Glomerular endothelial cell (primary cell): ENCODE measurements at regions not wholly inside any gene's neighbourhood (a gene's known extent, or its start where the extent isn't known, plus 50 kb on each side); places are given as distances from the start of the nearest gene placed in this dataset.

Source experiments
- DNase-seq: peaks from one replicate; pipeline ENCODE4 v3.0.0-alpha.2; 2011; ENCODE audit warnings: low read depth, low spot score; ENCODE audit errors: extremely low read depth

DNA sequence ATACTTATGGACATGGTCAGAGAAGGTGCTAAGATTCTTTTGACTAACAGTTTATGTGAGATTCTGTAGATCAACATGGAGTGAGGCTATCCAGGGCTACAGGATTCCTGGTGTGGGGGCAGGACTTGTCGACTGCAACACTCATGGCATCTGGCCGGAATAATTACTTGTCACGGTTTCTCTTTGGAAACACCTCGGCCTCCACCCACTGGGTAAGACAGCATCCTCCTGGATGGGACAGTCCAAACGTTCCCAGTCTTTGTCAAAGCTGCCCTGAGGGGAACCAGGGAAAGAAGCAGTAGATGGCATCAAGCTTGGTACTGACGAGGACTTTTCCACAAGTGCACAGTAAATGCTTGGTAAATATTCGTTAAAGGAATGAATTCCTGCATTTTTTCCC, 762.8 kb downstream of the BRD1 start:
- DNase-seq, result no peak

DNA sequence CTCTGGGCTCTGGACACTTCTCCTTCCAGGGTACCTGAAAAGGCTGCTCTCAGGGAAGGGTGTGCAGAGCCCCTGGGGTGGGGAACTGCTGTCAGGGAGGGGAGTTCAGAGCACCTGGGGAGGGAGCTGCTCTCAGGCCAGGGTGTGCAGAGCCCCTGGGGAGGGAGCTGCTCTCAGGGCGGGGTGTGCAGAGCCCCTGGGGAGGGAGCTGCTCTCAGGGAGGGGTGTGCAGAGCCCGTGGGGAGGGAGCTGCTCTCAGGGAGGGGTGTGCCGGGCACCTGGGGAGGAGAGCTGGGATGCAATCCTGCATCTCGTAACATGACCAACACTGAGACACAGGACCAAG, 764.2 kb downstream of the BRD1 start:
- DNase-seq, result no peak

DNA sequence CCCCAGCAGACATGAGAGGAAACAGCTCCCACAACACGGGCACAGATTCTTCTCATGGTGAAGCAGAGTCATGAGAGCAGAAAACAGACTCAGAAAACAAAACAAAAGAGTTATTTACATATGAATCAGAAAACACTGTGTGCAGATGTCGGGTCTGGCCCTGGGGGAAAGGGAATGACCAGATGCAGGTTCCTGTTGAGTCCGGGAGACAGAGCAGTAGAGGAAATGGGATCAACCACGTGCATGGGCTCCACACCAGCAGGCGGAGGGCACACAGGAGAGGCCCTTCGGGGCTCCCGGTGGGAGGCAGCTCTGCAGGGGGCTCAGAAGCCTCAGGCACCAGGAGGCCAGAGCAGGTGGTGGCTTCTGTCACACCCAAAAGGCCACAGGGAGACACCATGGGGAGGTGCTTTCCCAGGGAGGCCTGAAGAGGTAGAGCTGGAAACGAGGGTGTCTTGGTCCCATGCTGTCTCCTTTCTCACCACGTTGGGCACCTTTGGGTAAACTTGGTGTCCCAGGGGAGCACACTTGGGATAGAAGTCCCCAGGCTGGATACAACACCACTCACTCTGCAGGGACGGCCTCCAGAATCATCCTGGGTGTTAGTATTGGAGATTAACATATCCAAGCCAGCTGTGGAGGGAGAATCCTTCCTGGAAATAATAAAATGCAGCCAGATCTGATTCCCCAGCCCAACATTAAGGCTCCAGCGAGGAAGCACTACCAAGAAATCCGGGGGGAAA, 764.7 kb downstream of the BRD1 start:
- DNase-seq, result no peak

DNA sequence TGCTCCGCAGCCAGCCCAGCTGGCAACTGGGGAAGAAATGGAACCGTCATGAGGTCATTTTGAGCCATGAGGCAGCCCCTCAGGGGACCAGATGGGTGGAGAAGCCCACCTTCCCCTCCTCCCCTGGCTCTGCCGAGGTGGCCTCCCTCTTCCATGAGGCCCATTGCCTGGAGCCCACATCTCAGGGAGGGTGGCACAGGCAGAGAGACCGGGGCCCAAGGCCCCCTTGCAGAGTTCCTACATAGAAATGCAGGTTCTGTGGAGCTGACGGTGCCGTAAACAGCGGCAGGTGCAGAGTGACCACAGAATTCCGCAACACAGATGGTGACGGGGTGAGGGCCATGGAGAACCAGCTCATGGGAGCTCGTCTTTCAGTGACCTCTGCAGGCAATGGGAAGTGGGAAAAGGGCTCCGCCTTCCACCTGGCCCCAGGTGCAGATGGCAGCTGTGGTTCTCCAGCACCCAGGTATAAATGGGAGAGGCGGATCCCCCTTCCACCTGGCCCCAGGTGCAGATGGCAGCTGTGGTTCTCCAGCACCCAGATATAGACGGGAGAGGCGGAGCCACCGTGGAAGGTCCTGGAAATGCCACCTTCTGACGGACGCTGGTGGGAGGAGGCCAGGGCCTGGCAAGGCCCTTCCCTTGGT, 765.4 kb downstream of the BRD1 start:
- no peak for DNase-seq

DNA sequence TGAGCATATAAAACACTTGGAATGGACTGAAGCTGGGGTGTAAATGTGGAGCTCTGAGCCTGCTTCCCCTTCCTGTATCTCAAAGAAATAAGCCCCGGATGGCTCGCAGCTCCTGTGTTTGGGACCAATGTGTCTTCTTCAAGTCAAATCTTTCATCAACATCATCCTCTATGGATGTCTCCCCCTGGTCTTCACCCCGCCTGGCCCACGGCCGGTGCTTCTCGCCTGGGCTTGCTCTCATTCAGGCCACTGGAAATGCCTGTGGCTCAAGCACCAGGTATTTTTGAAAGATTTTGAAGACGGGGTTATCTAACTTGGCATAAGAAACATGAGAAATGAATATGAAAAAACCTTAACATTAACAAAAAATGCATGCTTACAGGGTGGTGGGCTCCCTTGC, 769.8 kb downstream of the BRD1 start:
- no peak for DNase-seq

DNA sequence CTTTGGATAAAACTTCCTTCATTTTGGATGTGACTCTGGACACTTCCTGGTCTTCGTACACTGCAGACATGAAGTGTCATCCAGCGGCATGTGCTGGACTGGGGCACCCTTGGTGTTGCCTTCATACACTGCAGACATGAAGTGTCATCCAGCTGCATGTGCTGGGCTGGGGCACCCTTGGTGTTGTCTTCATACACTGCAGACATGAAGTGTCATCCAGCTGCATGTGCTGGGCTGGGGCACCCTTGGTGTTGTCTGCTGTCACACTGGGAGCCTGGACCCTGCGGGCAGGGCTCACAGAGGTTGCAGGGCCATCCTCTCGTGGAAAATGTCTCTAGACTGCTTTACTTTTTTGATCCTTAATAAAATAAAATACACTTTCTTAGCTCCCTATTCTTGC, 771.4 kb downstream of the BRD1 start:
- no peak for DNase-seq

DNA sequence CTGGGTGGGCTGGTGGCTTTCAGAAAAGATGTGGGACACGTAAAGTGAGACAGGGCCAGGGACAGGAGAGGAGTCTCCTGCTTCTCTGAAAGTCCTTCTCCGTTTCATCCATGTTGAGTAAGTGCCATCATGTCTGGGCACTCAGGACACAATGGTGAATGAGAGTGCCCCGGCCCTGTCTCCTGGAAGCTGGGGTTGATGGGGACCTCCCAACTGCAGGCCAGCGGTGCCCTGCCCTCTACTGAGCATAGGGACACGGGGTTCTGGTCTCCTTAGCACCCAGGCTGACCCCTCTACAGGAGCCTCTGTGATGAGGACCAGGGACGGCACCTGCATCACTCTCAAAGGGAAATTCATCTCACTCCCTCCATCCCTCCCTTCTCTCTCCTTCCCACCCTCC, 772.3 kb downstream of the BRD1 start:
- DNase-seq, result no peak

DNA sequence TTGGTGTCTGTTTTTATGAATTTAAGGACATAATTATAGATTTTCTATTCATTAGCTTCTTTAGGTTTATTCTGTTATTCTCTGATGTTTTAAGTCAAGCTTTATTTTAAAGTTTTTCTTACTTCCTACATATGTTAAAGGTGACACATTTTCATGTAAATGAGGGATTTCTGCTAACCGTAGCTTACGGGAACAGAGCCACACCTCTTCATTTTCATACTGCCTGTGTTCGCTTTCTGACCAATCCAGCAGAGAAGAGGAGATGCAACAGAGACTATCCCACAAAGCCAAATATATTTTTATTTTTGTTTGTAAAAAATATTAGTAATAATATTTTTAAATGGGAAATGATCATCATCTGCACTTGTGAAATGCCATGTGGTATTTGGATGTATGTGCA, 774.1 kb downstream of the BRD1 start:
- DNase-seq, result no peak

DNA sequence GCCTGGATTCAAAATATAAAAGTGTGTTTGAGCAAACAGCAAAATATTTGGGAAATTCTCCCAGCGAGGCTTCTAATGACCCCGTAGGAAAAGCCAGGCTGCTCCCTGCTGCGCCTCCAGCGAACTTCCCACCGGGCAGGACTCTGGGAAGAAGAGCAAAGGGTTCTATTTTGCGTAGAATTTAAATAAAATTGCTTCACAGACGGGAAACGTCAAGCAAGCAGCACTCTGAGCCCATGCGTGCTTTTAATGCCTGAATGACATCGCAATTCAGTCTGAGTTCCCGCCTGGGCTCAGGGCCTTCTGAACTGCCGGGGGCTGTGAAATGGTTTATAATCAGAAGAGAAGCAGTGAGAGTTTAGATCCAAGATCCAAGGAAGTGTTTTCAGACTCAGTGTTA, 775.1 kb downstream of the BRD1 start:
- DNase-seq, result no peak

DNA sequence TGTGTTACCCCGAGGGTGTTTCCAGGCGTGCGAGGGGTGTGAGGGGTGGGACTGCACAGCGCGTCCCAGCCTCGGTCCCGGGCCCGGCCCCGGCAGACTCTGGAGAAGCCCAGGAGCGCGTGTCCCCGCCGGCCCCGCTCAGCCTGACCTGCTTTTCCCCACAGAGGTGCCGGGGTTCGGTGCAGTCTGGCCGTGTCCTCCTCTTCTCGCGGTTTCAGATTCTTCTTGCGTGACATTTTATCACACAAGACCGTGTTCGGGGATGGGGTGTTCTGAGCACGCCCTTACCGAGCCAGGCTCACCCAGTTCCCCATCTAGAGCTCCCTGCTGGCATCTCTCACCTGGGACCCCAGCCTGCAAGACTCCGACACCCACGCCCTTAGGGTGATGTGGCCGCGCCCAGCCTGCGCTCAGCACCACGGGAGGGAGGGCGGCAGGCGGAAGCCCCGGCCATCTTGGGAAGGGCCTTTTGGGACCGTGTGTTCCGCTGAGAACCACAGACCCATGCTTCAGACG, 775.6 kb downstream of the BRD1 start:
- no peak for DNase-seq

DNA sequence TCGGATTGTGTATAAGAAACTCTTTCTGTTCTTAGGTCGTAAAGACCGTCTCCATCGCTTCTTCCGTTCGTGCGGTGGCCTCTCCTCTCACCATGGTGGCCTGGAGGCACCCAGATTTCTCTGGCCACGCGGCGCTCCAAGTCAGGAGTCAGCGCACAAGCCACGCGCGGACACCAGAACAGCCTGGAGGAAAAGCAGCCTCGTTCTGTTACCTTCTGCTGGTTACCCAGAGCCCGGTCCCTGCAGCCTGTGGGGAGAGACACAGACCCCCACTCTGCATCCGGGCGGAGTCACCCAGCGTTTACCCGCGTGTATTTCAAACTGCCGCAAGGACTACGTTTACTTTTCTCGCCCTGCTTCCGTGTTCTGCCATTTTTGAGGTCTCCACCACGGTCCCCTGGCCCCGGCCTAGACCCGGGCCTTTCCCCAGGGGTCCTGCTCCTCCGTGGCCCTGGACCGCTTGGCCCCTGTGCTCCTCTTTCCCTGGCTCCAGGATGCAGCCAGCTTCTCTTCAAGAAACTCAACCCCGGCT, 776.1 kb downstream of the BRD1 start:
- DNase-seq, result no peak

DNA sequence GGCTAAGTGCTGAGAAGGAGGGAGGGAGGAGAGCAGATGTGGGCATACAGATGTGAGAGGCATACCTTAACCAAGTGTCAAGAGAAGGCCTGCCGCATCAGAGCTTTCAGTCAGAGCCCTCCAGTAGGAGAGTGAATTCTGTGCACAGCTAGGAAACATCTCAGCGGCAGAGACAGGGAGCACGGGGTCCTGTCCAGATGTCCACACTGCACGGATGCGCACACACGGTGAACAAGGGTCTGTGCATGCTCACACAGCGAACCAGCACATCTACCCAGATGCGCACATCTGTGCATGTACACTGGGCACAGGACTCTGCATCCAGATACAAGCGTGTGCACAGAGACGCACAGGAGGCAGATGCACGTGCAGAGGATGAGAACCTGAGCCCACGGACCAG, 778.0 kb downstream of the BRD1 start:
- DNase-seq, result no peak

DNA sequence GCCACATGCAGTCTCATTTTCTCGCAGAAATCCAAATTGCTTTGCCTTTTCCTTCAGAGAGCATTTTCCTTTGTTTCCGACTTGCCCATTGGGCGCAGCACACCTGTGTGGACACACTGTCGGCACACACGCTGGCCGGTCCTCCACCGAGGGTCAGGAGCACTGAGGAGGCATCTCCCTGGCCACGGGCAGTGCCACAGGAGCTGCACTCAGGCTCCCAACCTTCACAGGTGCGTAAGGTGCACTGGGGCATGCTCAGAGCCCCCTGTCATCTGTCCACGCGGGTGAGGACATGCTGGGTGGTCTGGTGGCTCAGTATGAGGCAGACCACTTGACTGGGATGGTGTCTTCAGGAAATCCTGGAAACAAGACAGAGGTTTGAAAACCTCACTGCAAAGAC, 779.1 kb downstream of the BRD1 start:
- DNase-seq, result no peak

DNA sequence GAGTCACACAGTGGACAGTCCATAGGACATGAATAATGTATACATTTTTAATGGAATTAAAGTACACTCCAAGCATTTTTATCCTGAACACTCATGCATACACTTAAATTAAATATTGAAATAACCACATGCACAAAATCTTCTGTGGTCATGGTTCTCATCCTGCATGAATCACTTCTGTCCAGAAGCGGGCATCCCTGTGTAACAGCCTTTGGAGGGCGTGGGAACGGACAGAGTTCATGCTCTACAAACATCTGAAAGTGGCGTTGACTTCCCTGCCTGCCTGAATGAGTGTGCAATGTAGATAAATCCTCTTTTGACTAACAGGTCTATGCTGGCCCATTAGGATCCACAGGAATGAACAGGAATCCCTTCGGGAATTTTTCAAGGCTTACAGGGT, 780.2 kb downstream of the BRD1 start:
- no peak for DNase-seq

DNA sequence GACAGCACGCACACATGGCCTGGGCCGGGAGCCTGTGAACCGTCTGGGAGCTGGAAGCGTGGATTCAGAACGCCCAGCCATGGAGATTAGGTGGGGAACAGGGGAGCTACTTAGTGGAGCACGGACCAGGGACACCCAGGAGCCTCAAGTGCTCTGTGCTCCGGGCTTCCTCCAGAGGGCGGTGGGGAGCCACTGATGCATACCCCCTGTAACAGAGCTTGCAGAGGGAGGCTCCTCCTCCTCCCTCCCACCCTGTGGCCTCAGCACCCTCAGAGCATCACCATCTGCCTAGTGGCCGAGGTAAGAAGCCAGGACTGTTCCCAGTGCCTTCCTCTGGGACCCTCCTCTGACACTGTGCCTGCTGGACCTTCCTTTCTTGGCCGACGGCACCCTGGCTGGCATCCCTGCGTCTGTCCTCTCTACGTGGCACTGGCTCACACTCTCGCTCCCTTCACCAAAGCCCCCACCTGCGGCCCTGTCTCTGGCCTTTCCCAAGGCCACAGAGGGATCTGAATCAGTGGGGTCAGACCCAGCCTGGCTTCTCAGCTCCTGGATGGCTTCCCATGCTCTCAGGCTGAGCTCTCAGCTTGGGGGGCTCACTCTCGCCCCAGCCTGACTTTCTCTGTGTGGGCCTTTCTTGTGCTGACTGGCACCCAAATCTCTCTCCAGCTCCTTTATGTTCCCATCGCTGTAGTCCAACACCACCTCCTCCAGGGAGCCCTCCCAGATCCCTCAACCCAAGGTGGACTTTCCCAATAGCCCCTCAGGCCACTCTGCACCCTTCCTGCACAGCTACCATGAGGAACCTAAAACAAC, 780.9 kb downstream of the BRD1 start:
- DNase-seq, result no peak

DNA sequence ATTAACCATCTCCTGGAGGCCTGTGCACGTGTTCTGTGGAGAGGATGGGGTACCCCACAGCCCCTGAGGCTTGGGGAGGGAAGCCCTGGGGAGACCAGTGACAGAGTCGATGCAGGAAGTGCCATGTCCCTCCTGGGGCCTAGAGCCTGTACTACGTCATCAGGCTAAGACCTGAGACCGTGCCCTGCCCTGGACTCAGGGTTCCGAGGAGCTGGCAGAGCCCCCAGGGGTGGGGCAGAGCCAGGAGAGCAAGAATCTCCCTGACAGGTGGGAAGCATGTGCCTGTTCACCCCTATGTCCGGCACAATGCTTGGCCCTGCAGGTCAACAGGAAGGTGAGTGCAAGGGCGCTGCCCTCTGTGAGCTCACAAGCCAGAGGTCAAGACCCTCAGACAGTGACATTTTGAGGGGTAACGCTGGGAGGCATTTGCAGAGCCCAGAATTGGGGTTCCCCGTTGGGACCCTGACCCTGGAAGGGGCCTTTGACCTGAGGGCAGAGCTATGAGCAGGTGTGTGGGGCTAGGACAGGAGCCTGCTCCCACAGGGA, 781.6 kb downstream of the BRD1 start:
- DNase-seq, result no peak

DNA sequence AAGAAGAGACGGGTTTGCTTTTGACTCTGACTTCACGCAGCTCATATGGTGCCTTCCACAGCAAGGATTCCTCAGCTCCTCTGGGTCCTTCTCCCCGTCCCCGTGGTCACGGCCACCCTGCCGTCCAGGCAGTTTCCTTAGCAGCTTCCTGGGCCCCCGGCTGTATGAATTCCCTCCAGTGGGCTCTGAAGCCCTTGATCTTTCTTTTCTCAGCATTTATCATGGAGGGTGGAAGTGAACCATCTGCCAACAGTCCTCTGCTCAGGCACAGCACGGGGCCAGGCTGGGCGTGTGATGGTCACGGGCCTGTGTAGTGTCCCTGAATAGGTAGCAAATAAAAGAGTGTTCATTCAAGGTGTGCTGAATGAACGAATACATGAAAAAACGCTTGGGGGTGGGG, 782.4 kb downstream of the BRD1 start:
- DNase-seq, result no peak

DNA sequence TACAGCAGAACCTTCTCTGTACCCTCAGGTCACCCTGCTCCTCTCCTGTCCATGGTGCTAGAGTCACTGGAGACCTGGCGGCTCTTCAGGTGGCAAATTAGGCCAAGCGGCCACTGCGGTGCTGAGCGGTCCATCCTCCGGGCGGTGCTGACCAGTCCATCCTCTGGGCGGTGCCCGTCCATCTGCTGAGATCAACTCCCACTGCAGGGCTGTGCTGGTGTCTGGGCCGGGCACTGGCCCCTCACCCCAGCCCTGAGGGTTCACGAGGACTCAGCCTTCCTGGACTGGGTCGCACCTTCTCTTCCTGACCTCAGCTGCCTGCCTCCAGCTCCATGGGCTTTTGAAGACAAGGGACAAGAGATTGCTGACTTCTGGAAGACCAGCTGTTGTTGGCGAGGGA, 782.9 kb downstream of the BRD1 start:
- DNase-seq, result no peak

DNA sequence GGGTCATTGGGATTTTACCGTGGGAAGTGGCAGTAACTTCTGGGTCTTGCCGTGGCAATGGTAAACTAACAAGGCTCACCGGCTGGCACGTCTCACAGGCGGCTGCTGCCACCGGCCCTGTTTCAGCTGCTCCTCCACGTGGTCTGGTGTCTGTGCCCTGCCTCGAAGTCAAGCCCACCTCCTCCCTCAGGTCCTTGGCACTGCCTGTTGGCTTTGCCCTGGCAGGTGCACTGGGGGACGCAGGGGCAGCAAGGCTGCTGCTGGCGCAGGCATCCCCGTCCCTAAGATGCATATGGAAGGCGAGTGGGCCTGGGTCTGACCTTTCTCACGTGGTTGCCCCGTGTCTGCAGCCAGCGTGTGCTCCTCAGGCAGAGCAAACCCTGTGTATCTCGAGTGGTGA, 783.6 kb downstream of the BRD1 start:
- no peak for DNase-seq

DNA sequence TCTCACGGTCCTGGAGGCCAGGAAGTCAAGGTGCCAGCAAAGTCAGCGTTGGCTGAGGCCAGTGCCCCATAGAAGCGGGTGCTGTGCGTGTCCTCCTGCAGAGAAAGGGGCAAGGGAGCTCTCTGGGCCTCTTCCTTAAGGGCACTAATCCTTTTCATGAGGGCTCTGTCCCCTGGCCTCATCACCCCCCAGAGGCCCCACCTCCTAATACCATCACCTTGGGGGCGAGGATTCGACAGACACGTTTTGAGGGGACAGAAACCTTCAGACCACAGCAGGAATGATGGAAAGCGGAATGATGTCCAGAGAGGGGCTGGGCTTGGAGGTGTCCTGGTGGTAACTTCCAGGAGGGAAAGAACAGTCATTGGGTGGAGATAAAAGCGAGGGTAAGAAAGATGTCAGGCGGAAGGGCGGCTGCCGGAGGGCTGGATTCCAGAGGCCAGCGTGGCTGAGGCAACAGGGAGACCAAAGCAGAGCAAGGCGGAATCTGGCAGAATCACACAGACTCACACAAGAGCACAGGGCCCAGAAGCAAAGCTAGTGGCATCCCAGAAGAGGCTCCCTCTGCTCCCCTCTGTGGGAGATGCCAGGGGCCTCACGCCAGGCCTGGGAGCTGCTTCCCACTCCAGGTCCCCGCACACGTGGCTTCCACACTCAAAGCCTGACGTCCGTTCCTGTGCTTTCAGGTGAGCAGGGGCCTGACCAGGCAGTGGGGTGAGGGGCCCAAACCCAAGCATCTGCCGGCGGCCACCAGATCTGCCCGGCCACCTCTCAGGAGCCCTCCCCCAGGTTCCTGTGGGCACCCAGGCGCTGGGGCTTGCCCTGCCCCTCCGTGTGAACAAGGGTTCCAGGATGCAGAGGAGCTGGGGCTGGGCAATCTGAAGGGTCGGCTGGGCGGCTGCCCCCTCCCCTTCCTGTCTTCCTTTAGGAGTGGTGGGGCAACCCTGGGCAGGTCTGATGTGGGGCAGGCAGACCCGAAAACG, 784.5 kb downstream of the BRD1 start:
- no peak for DNase-seq
